OCI-LY7 (cell line): ENCODE measurements at regions not wholly inside any gene's neighbourhood (a gene's known extent, or its start where the extent isn't known, plus 50 kb on each side); places are given as distances from the start of the nearest gene placed in this dataset.
"Not testable (repeated sequence)": the region's sequence is repeated elsewhere in the genome, so short reads cannot be mapped to it uniquely, and the experiment has no call there.

Source experiments
- BruUV-seq: library from RNA; stranded (reverse); fragments of 400-500 nt; replicated peaks from 2 replicates; lab custom pipeline; 2021; lab: Mats Ljungman, UMichigan
- CTCF ChIA-PET: fragments of 300-600 bp; sonication (Branson Sonifier 250); formaldehyde crosslinking; loops from one replicate; lab custom pipeline; 2022; ENCODE audit warnings: antibody characterized with exemption; ENCODE audit not compliant: unreplicated experiment; lab: Charles Lee
- POLR2A ChIA-PET: fragments of 300-600 bp; sonication (Branson Sonifier 250); formaldehyde crosslinking; loops from one replicate; lab custom pipeline; 2022; ENCODE audit warnings: antibody characterized with exemption; lab: Charles Lee
- DNase-seq: peaks from one replicate; pipeline ENCODE4 v3.0.0-alpha.2; 2015; ENCODE audit warnings: low spot score
- H2AFZ ChIP-seq: fragments of 200-600 bp; sonication (generic), shearing (Covaris generic); 2 replicates; pipeline ENCODE4 v1.6.1; 2014; ENCODE audit warnings: mild to moderate bottlenecking, antibody characterized with exemption, low read length, moderate library complexity
- H3K27ac ChIP-seq: fragments of 200-600 bp; sonication (generic); 2 replicates; pipeline ENCODE4 v1.5.1; 2014; ENCODE audit warnings: mixed run types, low read depth, mild to moderate bottlenecking, moderate library complexity, low read length, inconsistent platforms; ENCODE audit not compliant: poor library complexity, severe bottlenecking
- H3K36me3 ChIP-seq: fragments of 200-600 bp; sonication (generic); 2 replicates; pipeline ENCODE4 v1.6.1; 2014; ENCODE audit warnings: mild to moderate bottlenecking, antibody characterized with exemption, low read length, moderate library complexity, mixed read lengths; ENCODE audit not compliant: insufficient read depth
- H3K4me1 ChIP-seq: fragments of 200-600 bp; sonication (generic); 2 replicates; pipeline ENCODE4 v1.5.1; 2014; ENCODE audit warnings: mild to moderate bottlenecking, low read length; ENCODE audit not compliant: insufficient read depth, poor library complexity, severe bottlenecking
- H3K4me2 ChIP-seq: fragments of 200-600 bp; sonication (generic); 2 replicates; pipeline ENCODE4 v1.6.1; 2014; ENCODE audit warnings: mild to moderate bottlenecking, low read length
- H3K4me3 ChIP-seq: fragments of 200-600 bp; sonication (generic); 2 replicates; pipeline ENCODE4 v1.5.1; 2014; ENCODE audit warnings: mild to moderate bottlenecking, low read depth, low read length; ENCODE audit not compliant: poor library complexity, severe bottlenecking
- H3K79me2 ChIP-seq: fragments of 200-600 bp; sonication (generic); 2 replicates; pipeline ENCODE4 v1.6.1; 2016; ENCODE audit warnings: low read depth, mild to moderate bottlenecking, low read length, moderate library complexity, mixed read lengths; ENCODE audit not compliant: insufficient read depth
- H3K9me2 ChIP-seq: fragments of 200-600 bp; sonication (generic); 2 replicates; pipeline ENCODE4 v1.6.1; 2016; ENCODE audit warnings: mild to moderate bottlenecking, low read length, mixed read lengths; ENCODE audit not compliant: insufficient read depth
- H3K9me3 ChIP-seq: fragments of 200-600 bp; sonication (generic); 2 replicates; pipeline ENCODE4 v1.6.1; 2014; ENCODE audit warnings: mild to moderate bottlenecking, mixed run types, low read length, mixed read lengths
- H4K20me1 ChIP-seq: fragments of 200-600 bp; sonication (generic); 2 replicates; pipeline ENCODE4 v1.6.1; 2014; ENCODE audit warnings: mild to moderate bottlenecking, antibody characterized with exemption, low read length, moderate library complexity, mixed read lengths; ENCODE audit not compliant: insufficient read depth
- CTCF ChIP-seq: fragments of 200-600 bp; sonication (generic); conservative IDR thresholded peaks from 2 replicates; pipeline ENCODE4 v1.5.1; 2014; ENCODE audit warnings: mild to moderate bottlenecking, antibody characterized with exemption, low read length, moderate library complexity, mixed read lengths
- EZH2phosphoT487 ChIP-seq: fragments of 200-600 bp; sonication (generic); IDR thresholded peaks from 2 replicates; pipeline ENCODE4 v1.6.1; 2018; ENCODE audit warnings: low read depth, borderline replicate concordance, mild to moderate bottlenecking, mixed run types, antibody characterized with exemption, low read length, moderate library complexity, mixed read lengths
- intact Hi-C: fragments of 100-400 bp; cut with micrococcal nuclease; formaldehyde crosslinking; loops from one replicate; pipeline ENCODE4 v1.10.0; 2022; ENCODE audit not compliant: unreplicated experiment

GRCh38 chr3:82586414-82586813 is 825.0 kb upstream of the GBE1 start:
- no TSS peak for BruUV-seq
- Histone ChIP-seq H3K27ac (no peak overlapping the region), H4K20me1 (no peaks in the 10 kb centered on the region), H3K9me2 (no peaks in the 10 kb centered on the region), H3K79me2 (no peaks in the 10 kb centered on the region), H3K4me3 (no peak overlapping the region), H3K36me3 (no peaks in the 10 kb centered on the region), H3K4me2 (no peak overlapping the region), H3K4me1 (no peaks in the 10 kb centered on the region), H3K9me3 (no peaks in the 10 kb centered on the region), H2AFZ (no peak overlapping the region)
- POLR2A ChIA-PET, result interaction anchor here (0.7 kb wide), 1 partner anchor 1465 kb away, joined by 4 read pairs; no protein-coding TSS in a partner anchor
- DNase-seq, result no peak
- TF ChIP-seq EZH2phosphoT487, result no peak
- no peak for TF ChIP-seq CTCF
- intact Hi-C loops, result no loop called here
- CTCF ChIA-PET, result no interaction called here

- H3K27ac ChIP-seq, intact Hi-C loops, H3K4me1 ChIP-seq, CTCF ChIA-PET, H3K79me2 ChIP-seq, H3K9me3 ChIP-seq, BruUV-seq, H4K20me1 ChIP-seq, H3K4me3 ChIP-seq, H3K36me3 ChIP-seq, H3K9me2 ChIP-seq, H2AFZ ChIP-seq, H3K4me2 ChIP-seq, DNase-seq: not testable (repeated sequence)
- POLR2A ChIA-PET, result interaction anchor here (0.5 to 0.7 kb wide), 2 partner anchors 373 to 1465 kb away, joined by 4 to 6 read pairs; no protein-coding TSS in a partner anchor
These were observed 824.6 kb upstream of the GBE1 start for GRCh38 chr3:82586002-82586401.

- CTCF ChIA-PET, DNase-seq, H4K20me1 ChIP-seq, BruUV-seq, H3K9me3 ChIP-seq, H3K9me2 ChIP-seq, H3K27ac ChIP-seq, H3K4me3 ChIP-seq, H3K4me2 ChIP-seq, H3K36me3 ChIP-seq, H3K79me2 ChIP-seq, H3K4me1 ChIP-seq, intact Hi-C loops, H2AFZ ChIP-seq: not testable (repeated sequence)
- POLR2A ChIA-PET, result interaction anchor here (0.5 kb wide), 1 partner anchor 373 kb away, joined by 6 read pairs; no protein-coding TSS in a partner anchor
These were observed 824.1 kb upstream of the GBE1 start for GRCh38 chr3:82585591-82585990.

GRCh38 chr3:82584861-82585260 is 823.4 kb upstream of the GBE1 start:
- CTCF ChIA-PET, intact Hi-C loops, H3K4me1 ChIP-seq, POLR2A ChIA-PET, H4K20me1 ChIP-seq, DNase-seq, H3K36me3 ChIP-seq, H3K27ac ChIP-seq, H3K9me3 ChIP-seq, H3K4me2 ChIP-seq, H2AFZ ChIP-seq, H3K4me3 ChIP-seq, H3K9me2 ChIP-seq, H3K79me2 ChIP-seq, BruUV-seq: not testable (repeated sequence)

- DNase-seq, H3K27ac ChIP-seq, BruUV-seq, H3K4me2 ChIP-seq, POLR2A ChIA-PET, intact Hi-C loops, H3K4me1 ChIP-seq, H3K36me3 ChIP-seq, H3K9me2 ChIP-seq, H2AFZ ChIP-seq, CTCF ChIA-PET, H3K4me3 ChIP-seq, H3K79me2 ChIP-seq, H3K9me3 ChIP-seq, H4K20me1 ChIP-seq: not testable (repeated sequence)
These were observed 823.0 kb upstream of the GBE1 start for GRCh38 chr3:82584415-82584814.
